ENCODE measurements at regions not wholly inside any gene's neighbourhood (a gene's known extent, or its start where the extent isn't known, plus 50 kb on each side); places are given as distances from the start of the nearest gene placed in this dataset.

DNA sequence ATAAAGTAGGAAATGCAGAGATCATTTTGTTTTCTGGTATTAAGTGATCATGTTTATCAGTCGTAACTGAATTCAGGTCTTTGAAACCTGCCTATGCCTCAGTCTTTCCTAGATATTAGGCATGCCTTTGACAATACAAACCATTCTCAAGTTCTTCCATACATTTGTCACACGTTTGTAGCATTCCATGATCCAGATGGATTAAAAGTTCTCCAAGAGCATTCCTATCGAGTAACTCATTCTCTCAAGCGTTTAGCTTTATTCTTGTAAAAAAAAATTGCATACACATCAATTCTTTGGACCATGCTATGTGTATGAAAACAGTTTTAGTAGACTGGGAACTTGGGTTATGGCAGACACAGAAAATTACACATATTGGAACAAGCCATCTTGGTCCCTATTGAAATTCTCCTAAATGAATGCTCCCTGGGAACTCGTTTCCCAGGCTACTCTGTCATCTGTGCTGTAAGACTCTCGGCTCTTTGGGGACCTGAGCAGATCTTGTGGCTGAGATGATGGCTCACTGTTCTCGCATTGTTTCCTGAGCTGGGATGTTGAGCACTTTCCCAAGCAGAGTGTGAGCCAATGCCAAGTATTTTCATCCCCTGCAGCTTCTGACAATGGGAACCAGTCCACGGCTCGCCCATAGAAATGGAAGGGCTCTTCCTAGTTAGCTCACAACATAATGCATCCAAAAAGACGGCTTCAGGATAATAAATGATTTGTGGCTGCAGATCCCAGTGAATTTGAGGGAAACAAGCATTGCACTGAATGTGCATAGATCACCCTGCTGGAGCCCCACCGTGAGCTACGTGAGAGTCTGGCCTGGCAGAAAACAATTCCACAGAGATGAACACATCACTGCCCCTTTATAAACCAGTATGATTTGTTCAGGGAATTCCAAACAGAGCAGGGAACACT is 230.2 kb downstream of the IRX1 start:
- DNase-seq (ENCODE audit: low read depth) = no peak

GRCh38 chr5:3827624-3828023 is 232.0 kb downstream of the IRX1 start:
- no peak for DNase-seq (ENCODE audit: low read depth)

GRCh38 chr5:3828761-3829160 is 233.1 kb downstream of the IRX1 start:
- no peak for DNase-seq (ENCODE audit: low read depth)

DNA sequence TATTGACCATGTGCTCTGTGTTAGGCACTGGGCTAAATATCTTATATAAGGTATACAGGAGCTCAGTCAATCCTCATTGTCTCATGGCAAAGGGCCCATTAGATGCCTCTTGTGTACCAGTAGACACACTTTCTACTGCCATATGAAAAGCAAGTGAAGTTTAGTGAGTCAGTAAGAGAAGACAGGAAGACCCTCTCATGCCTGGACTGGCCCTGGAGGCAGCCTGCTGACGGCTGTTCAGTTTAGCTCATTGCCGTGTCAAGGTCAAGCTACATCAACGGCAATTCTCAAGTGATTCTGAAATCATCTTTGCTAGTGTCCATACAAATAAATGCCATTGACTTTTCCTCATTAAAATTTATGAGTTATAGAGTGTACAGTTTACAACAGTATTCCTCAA is 237.9 kb downstream of the IRX1 start:
- no peak for DNase-seq (ENCODE audit: low read depth)

DNA sequence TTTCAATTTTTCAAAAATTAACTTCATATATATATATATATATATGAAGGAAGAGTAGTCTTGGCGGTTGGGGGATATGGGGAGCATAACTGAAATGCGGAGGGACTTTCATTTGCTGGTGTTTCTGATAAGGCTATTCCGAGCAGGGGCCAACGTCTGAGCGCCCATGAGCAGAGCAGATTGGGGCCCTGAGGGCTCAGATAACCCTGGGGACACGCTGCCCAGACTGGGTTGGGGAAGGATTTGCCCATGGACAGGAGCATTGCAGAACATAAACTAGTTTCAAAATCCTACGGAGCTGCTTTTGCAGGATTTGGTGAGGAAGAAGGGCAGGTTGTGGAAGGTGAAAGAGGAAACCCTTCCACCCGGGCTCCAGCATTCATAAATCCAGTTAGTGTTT is 240.2 kb downstream of the IRX1 start:
- DNase-seq (ENCODE audit: low read depth) = no peak

GRCh38 chr5:3836528-3836927 is 240.9 kb downstream of the IRX1 start:
- DNase-seq (ENCODE audit: low read depth) = no peak

DNA sequence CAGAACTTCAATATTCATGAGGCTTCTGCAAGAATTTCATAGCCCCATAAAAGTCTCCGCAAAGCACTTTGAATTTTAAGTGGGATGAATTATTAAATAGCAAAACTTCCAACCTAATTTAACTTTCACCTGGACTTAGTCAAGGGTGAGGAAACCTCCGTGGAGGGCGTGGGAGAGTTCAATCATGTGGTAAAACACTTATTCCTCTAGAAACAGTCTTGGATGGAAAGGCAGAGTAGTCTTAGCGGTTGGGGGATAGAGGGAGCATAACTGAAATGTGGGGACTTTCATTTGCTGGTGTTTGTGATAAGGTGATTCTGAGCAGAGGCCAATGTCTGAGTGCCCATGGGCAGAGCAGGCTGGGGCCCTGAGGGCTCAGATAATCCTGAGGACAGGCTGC is 241.9 kb downstream of the IRX1 start:
- no peak for DNase-seq (ENCODE audit: low read depth)

- no peak for DNase-seq (ENCODE audit: low read depth)
Measured at GRCh38 chr5:3839151-3839550, 243.5 kb downstream of the IRX1 start.

- no peak for DNase-seq (ENCODE audit: low read depth)
Measured at GRCh38 chr5:3842591-3842990, 247.0 kb downstream of the IRX1 start.

GRCh38 chr5:3843706-3844105 is 248.1 kb downstream of the IRX1 start:
- DNase-seq (ENCODE audit: low read depth) = no peak

- DNase-seq (ENCODE audit: low read depth) = no peak
Measured at GRCh38 chr5:3844266-3844665, 248.6 kb downstream of the IRX1 start.

GRCh38 chr5:3845230-3845629 is 249.6 kb downstream of the IRX1 start:
- DNase-seq (ENCODE audit: low read depth) = no peak

DNA sequence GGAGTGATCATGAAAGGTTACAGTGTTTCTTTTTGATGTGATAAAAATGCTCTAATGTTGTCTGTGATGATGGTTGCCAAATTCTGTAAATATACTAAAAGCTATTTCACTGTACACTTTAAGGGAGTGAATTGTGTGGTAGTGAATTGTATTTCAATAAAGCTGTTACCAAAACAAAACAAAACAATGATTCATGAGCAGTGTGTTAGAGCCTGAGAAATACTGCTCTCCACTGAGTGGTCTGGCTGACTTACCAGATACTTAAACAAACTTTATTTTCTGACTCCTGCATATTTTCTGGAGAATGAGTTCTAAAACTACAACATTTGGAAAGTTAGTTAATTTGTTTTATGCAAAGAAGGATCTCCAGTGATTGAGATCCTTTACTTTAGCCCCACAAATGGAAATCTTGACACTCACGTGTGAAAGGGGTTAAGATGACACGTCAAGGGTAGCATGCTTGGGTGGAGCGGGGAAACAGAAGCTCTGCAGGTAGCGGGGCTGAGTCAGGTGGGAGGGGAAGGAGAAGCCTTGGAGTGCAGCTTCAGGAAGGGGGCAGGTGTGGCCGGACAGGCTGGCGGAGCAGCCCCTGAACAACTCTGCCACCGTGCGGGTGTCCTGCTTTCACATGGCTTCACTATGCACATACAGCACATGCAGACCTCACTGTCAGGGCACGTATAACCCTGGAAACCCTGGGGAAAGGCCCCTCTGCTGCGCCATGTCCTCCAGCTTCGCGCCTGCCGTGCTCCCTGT is 256.7 kb downstream of the IRX1 start:
- DNase-seq (ENCODE audit: low read depth) = no peak

- DNase-seq (ENCODE audit: low read depth) = no peak
Measured at GRCh38 chr5:3853362-3853761, 257.7 kb downstream of the IRX1 start.

DNA sequence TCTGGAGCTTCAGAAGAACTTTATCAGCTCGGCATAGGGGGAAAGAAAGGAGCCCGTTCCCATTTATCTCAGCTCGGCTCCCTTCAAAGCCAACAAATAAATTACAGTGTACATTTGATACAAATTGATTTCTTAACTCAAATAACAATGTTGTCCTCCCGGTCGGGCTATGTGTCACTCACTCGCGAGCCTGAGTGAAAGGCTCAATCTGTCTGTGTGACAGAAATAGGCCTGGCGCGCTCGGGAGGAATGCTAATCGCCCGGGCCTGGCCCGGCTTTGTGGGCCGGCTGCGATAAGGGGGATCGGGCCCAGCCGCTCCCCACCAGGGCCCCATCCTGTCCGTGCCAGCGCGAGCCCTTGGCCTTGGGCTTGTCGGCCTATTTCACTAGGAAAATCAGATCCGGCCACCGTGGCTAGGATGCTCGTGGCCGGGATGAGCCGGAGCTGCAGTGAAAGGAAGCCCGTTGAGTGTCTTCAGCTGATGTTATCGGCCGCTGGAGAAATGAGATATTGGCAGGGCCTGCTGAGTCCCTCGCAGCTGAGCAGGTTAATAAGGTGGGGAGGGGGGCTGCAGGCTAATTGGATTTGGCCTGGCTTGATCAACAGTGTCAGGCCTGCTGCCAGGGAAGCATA is 258.7 kb downstream of the IRX1 start:
- DNase-seq (ENCODE audit: low read depth) = no peak

DNA sequence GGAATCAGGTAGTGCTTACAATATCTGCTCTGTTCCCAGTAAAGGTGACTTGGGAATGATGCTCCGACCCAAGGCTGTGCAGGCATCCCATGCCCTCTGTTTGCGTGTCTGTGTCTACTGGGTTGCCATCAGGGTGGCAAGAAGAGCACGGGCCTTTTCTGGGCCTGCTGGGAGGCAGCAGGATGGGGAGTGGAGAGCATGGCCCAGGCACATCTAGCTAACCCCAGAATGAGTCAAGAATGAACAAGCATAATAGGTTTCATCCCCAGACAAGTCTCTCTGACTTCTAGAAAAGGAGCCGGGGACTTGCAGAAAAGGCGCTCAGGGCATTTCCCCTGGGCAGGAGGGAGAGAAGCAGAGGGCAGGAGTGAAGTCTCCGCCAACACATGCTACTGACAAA is 260.4 kb downstream of the IRX1 start:
- no peak for DNase-seq (ENCODE audit: low read depth)

DNA sequence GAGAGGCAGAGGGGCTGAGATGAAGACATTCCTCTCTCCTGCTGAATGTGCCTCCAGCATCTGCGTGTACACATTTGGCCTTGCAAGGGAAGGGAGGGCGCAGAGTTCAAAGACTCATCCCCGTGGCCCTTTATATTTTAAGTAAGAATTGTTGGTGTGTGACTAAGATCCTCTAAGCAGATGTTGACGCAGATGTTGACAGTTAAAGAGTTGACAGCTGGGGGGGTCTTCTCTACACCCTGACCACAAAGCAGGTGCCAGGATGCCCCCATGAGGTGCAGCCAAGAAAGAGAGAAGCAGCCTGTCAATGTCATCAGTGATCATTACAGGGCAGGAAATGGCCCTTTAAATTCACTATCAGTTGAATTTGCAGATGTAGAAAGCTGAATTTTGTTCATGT is 262.9 kb downstream of the IRX1 start:
- DNase-seq (ENCODE audit: low read depth) = no peak

DNA sequence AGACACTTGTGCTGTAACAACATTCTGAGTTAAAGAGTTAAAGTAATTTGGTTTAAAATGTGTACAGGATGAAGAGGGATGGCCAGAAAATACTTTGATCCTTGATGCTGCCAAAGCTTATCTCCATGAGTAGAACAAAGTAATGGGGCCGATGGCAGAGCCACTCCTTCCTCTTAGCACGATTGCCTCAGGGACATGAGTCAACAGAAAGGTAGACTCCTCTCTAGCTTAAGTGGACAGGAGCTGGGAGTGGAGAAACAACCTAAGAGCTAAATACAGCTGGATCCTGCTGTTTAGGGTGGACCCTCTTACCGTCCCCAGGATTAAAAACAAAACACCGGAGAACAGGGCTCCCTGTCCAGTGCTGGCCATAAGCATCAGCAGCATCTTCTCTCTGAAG is 267.3 kb downstream of the IRX1 start:
- DNase-seq (ENCODE audit: low read depth) = no peak

DNA sequence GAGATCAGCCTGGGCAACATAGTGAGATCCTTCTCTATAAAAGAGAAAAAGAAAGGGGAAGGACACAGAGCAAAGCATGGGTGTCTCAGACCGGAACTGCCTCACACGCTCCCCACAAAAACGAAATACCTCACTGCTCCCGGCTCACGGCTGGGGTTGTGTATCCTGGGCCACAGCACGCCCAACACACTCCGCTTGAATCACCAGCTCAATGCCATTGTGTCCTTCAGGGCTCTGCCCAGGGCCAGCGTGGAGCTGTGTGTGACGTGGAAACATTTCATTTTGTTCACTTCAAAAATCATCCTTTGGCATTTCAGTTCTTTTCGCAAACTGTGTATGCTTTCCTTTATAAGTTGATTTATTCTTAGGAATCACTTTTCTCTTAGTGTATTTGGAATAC is 279.5 kb downstream of the IRX1 start:
- no peak for DNase-seq (ENCODE audit: low read depth)

DNA sequence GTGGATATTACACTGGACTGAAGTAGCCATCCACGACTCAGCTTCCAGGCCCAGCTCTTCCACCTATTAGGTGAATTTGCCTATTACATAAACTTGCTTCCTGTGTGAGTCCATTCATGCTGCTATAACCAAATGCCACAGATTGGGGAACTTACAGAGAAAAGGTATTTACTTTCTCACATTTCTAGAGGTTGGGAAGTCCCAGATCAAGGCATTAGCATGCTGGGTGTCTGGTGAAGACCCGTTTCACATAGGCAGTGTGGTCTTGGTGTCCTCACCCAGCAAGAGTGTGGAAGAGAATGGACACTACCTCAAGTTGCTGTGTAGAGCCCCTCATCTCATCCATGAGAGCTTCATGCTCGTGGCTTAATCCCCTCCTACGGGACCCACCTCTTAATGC is 282.6 kb downstream of the IRX1 start:
- no peak for DNase-seq (ENCODE audit: low read depth)

- no peak for DNase-seq (ENCODE audit: low read depth)
Measured at GRCh38 chr5:3883040-3883439, 287.4 kb downstream of the IRX1 start.

GRCh38 chr5:3886524-3887451 is 291.2 kb downstream of the IRX1 start:
- DNase-seq (ENCODE audit: low read depth) = no peak
